CD4-positive, CD25-positive, alpha-beta regulatory T cell (primary cell): ENCODE measurements at regions not wholly inside any gene's neighbourhood (a gene's known extent, or its start where the extent isn't known, plus 50 kb on each side); places are given as distances from the start of the nearest gene placed in this dataset.
A peak's percentile ranks its signal among the peaks of the same experiment; 100 is the strongest.

Experiments used
- ATAC-seq, 2 donors: fragments of 150-1000 bp; cut with Tn5 transposase; one replicate each; pipeline ENCODE4 v1.10.0; 2021; ENCODE audit warnings: low read depth in 2 of 2, moderate number of reproducible peaks in 2 of 2, moderate library complexity in 1 of 2
- DNase-seq, 3 donors: peaks; one replicate each; pipeline versions ENCODE4 v3.0.0 to v3.0.0-alpha.2; 2012 to 2022; ENCODE audit warnings: mixed read lengths in 1 of 3
- H3K27ac ChIP-seq: one replicate; pipeline ENCODE4 v1.7.0; 2013; ENCODE audit warnings: mild to moderate bottlenecking, low read length; ENCODE audit not compliant: insufficient read depth, poor library complexity, severe bottlenecking
- H3K27me3 ChIP-seq: one replicate; pipeline ENCODE4 v1.7.0; 2013; ENCODE audit warnings: low read length; ENCODE audit not compliant: control insufficient read depth, insufficient read depth
- H3K36me3 ChIP-seq: one replicate; pipeline ENCODE4 v1.7.0; 2013; ENCODE audit warnings: mild to moderate bottlenecking, low read length, moderate library complexity; ENCODE audit not compliant: control insufficient read depth, insufficient read depth
- H3K4me1 ChIP-seq: 2 replicates; pipeline ENCODE4 v1.7.0; 2013; ENCODE audit warnings: mild to moderate bottlenecking, low read length; ENCODE audit not compliant: insufficient read depth, control insufficient read depth, poor library complexity, severe bottlenecking
- H3K4me3 ChIP-seq: one replicate; pipeline ENCODE4 v1.7.0; 2013; ENCODE audit warnings: low read depth, mild to moderate bottlenecking, low read length, moderate library complexity
- H3K9me3 ChIP-seq, 2 experiments: 1 replicate in 1 of 2; 2 replicates in 1 of 2; pipeline ENCODE4 v1.7.0; 2013; ENCODE audit warnings: low read length in 2 of 2, mild to moderate bottlenecking in 1 of 2, moderate library complexity in 1 of 2; ENCODE audit not compliant: control insufficient read depth in 2 of 2
- H3K27ac Mint-ChIP-seq, 3 donors: one replicate each; pipeline ENCODE4 v1.8.0; 2020 to 2022; ENCODE audit warnings: mild to moderate bottlenecking in 3 of 3, mixed read lengths in 3 of 3, moderate library complexity in 2 of 3
- H3K27me3 Mint-ChIP-seq: one replicate; pipeline ENCODE4 v1.8.0; 2022; ENCODE audit warnings: mild to moderate bottlenecking, mixed read lengths
- H3K36me3 Mint-ChIP-seq: one replicate; pipeline ENCODE4 v1.8.0; 2020; ENCODE audit warnings: mixed read lengths
- H3K4me1 Mint-ChIP-seq, 4 donors: one replicate each; pipeline ENCODE4 v1.8.0; 2020 to 2022; ENCODE audit warnings: mixed read lengths in 4 of 4, mild to moderate bottlenecking in 1 of 4
- H3K4me3 Mint-ChIP-seq, 4 donors: one replicate each; pipeline ENCODE4 v1.8.0; 2020 to 2022; ENCODE audit warnings: mild to moderate bottlenecking in 4 of 4, mixed read lengths in 4 of 4, moderate library complexity in 3 of 4
- H3K9me3 Mint-ChIP-seq, 7 donors: one replicate each; pipeline ENCODE4 v1.8.0; 2020 to 2022; ENCODE audit warnings: mixed read lengths in 7 of 7, mild to moderate bottlenecking in 3 of 7, moderate library complexity in 2 of 7

DNA sequence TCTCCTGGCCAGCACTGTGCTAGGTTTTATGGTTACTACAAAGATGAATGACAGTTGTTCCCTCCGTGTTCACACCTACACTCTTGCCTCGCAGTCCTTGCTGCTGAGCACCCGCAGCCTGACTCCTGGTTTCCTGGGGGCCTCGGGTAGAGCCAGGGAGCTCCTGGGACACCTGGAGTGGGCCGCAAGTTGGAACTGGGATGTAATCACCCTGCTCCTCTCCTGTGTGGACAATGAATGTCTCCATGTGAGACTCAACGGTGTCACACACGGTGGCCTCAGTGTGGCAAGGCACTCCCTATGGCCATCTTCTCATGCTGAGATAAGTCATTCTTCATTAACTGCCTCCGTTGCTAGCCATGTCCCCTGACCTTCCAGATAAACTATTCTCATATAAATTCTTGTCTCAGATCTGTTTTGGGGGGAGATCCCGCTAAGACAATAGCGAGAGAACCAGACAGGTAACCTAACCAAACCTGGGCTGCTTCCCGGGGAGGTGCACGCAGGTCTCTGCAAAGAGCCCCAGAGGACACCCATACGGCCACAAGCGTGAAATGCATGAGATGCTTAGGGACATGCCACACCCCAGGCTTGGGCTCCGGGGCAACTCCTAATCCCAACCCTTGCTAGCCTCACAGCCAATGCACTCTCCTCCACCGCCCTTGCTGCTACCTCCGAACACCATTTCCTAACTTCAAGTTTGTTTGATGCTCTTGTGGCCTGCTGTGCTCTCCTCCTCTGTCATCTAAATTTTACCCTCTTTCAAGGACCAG lies 87.2 kb upstream of the IRS2 start:
- Histone ChIP-seq H3K4me3 (no peak overlapping the region), H3K36me3 (no peaks in the 10 kb centered on the region), H3K27ac (no peak overlapping the region), H3K9me3 (no peaks in the 10 kb centered on the region), H3K4me1 (no peaks in the 10 kb centered on the region), H3K27me3 (peaks cover 2% of the 10 kb centered on the region)
- no peaks in the 10 kb centered on the region for H3K9me3 Mint-ChIP-seq
- ATAC-seq (no peak), DNase-seq (no peak)
- no peaks in the 10 kb centered on the region for H3K36me3 Mint-ChIP-seq
- no peak overlapping the region for H3K4me3 Mint-ChIP-seq
- H3K27me3 Mint-ChIP-seq = no peaks in the 10 kb centered on the region
- H3K4me1 Mint-ChIP-seq = peaks cover 0 to 9% (median 0%) of the 10 kb centered on the region in 4 donors
- no peak overlapping the region for H3K27ac Mint-ChIP-seq

DNA sequence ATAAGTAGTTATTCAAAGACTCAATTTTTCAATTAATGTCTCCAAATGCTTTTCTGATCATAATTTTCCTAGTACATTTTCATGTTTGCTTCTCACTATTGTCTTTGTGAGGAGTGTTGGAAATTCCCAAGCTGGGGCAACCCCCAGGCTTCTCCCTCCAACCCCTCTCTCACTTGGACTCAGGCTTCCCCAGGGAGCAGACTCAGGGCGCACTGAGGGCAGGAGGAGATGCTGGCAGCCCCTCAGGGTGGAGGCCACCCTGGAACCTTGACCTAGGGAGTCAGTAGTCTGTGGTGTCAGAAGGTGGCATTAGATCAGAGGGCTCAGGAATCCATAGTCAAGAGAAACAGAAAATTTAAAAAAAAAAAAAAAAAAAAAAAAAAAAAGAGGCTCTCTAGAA lies 86.5 kb upstream of the IRS2 start:
- Mint-ChIP-seq H3K4me3 (no peak overlapping the region), H3K27ac (no peak overlapping the region), H3K9me3 (no peaks in the 10 kb centered on the region), H3K27me3 (no peaks in the 10 kb centered on the region), H3K36me3 (no peaks in the 10 kb centered on the region), H3K4me1 (peaks cover 0 to 9% (median 0%) of the 10 kb centered on the region in 4 donors)
- no peaks in the 10 kb centered on the region for H3K27me3 ChIP-seq
- ATAC-seq (no peak), DNase-seq (no peak)
- H3K27ac ChIP-seq = no peak overlapping the region
- H3K4me1 ChIP-seq = no peaks in the 10 kb centered on the region
- no peaks in the 10 kb centered on the region for H3K36me3 ChIP-seq
- H3K9me3 ChIP-seq = no peaks in the 10 kb centered on the region
- no peak overlapping the region for H3K4me3 ChIP-seq

GRCh38 chr13:109870696-109871370 lies 84.5 kb upstream of the IRS2 start:
- H3K9me3 Mint-ChIP-seq = peaks cover 0 to 1% (median 0%) of the 10 kb centered on the region in 7 donors
- no peaks in the 10 kb centered on the region for H3K36me3 Mint-ChIP-seq
- H3K4me3 Mint-ChIP-seq = no peak overlapping the region
- Histone ChIP-seq H3K27me3 (peaks cover 7% of the 10 kb centered on the region), H3K4me3 (no peak overlapping the region), H3K4me1 (no peaks in the 10 kb centered on the region), H3K36me3 (no peaks in the 10 kb centered on the region), H3K27ac (no peak overlapping the region), H3K9me3 (no peaks in the 10 kb centered on the region)
- ATAC-seq (no peak), DNase-seq (no peak)
- peaks cover 0 to 9% (median 0%) of the 10 kb centered on the region in 4 donors for H3K4me1 Mint-ChIP-seq
- peaks cover 9% of the 10 kb centered on the region for H3K27me3 Mint-ChIP-seq
- no peak overlapping the region for H3K27ac Mint-ChIP-seq

DNA sequence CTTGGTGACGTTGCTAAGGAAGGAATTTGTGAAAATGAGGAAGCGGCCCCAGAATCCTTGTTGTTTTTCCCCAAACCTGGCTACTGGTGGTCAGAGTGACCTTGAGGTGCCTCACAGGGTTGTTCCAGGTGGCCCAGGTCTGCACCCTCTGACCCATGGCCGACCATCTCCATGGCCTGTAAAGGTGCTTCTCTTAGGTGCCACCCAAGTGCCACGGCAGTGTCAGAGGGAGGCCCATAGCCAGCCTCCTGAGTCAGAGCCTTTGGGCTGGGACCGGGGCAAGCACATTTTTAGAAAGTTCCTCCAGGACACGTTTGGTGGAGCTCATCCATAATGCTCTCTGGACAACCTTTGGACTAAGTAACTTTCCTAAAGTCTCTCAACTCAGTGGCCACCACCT lies 83.9 kb upstream of the IRS2 start:
- no peak overlapping the region for H3K4me3 Mint-ChIP-seq

GRCh38 chr13:109869312-109870237 lies 83.2 kb upstream of the IRS2 start:
- Histone ChIP-seq H3K27ac (no peak overlapping the region), H3K4me1 (no peaks in the 10 kb centered on the region), H3K9me3 (no peaks in the 10 kb centered on the region), H3K36me3 (no peaks in the 10 kb centered on the region), H3K27me3 (peaks cover 8% of the 10 kb centered on the region), H3K4me3 (no peak overlapping the region)
- peak overlapping the region in 1 of 3 donors; percentile 18 for H3K27ac Mint-ChIP-seq
- peaks cover 11% of the 10 kb centered on the region for H3K27me3 Mint-ChIP-seq
- DNase-seq (peak in 1 of 3 donors; percentile 19), ATAC-seq (peak in 1 of 2 donors; percentile 37)
- peaks cover 0 to 6% (median 0%) of the 10 kb centered on the region in 4 donors for H3K4me1 Mint-ChIP-seq
- no peaks in the 10 kb centered on the region for H3K36me3 Mint-ChIP-seq
- H3K9me3 Mint-ChIP-seq = peaks cover 0 to 1% (median 0%) of the 10 kb centered on the region in 7 donors
- peak overlapping the region in 3 of 4 donors; percentile 8 to 69 (median 12) for H3K4me3 Mint-ChIP-seq

More for the DNA sequence above, 83.9 kb upstream of the IRS2 start:
- Histone ChIP-seq H3K27me3 (peaks cover 8% of the 10 kb centered on the region), H3K27ac (no peak overlapping the region), H3K4me1 (no peaks in the 10 kb centered on the region), H3K9me3 (no peaks in the 10 kb centered on the region), H3K36me3 (no peaks in the 10 kb centered on the region), H3K4me3 (no peak overlapping the region)
- Mint-ChIP-seq H3K27me3 (peaks cover 11% of the 10 kb centered on the region), H3K27ac (no peak overlapping the region), H3K4me1 (peaks cover 0 to 9% (median 0%) of the 10 kb centered on the region in 4 donors), H3K36me3 (no peaks in the 10 kb centered on the region), H3K9me3 (peaks cover 0 to 1% (median 0%) of the 10 kb centered on the region in 7 donors)
- ATAC-seq = no peak
- DNase-seq = no peak

- Mint-ChIP-seq H3K27ac (no peak overlapping the region), H3K4me3 (peak overlapping the region in 1 of 4 donors; percentile 12), H3K4me1 (peaks cover 0 to 3% (median 0%) of the 10 kb centered on the region in 4 donors), H3K27me3 (peaks cover 11% of the 10 kb centered on the region), H3K36me3 (no peaks in the 10 kb centered on the region), H3K9me3 (peaks cover 0 to 1% (median 0%) of the 10 kb centered on the region in 7 donors)
- no peak for ATAC-seq
- no peak overlapping the region for H3K27ac ChIP-seq
- no peaks in the 10 kb centered on the region for H3K9me3 ChIP-seq
- DNase-seq = no peak
- H3K36me3 ChIP-seq = no peaks in the 10 kb centered on the region
- no peak overlapping the region for H3K4me3 ChIP-seq
- no peaks in the 10 kb centered on the region for H3K4me1 ChIP-seq
- H3K27me3 ChIP-seq = peaks cover 8% of the 10 kb centered on the region
These were observed 82.4 kb upstream of the IRS2 start for GRCh38 chr13:109868578-109869311.

DNA sequence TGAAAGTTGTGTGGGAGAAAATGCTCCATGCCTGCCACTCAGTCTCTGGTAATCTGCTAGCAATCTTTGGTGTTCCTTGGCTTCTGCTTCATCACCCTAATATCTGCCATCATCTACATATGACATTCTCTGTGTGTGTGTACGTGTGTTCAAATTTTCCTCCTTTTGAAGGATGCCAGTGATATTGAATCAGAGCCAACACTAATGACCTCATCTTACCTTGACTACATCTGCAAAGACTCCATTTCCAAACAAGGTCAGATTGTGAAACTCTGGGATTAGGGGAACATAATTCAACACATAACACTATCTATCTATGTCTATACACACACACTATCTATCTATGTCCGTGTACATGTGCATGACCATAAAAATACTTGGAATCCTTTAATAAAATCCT lies 81.4 kb upstream of the IRS2 start:
- peaks cover 20% of the 10 kb centered on the region for H3K27me3 Mint-ChIP-seq
- ATAC-seq = no peak

More for the DNA sequence above, 81.4 kb upstream of the IRS2 start:
- no peaks in the 10 kb centered on the region for H3K36me3 Mint-ChIP-seq
- peaks cover 0 to 3% (median 0%) of the 10 kb centered on the region in 4 donors for H3K4me1 Mint-ChIP-seq
- H3K9me3 ChIP-seq = no peaks in the 10 kb centered on the region
- H3K4me3 Mint-ChIP-seq = no peak overlapping the region
- no peak for DNase-seq
- H3K9me3 Mint-ChIP-seq = peaks cover 0 to 1% (median 0%) of the 10 kb centered on the region in 7 donors
- H3K4me3 ChIP-seq = no peak overlapping the region
- H3K36me3 ChIP-seq = no peaks in the 10 kb centered on the region
- H3K27me3 ChIP-seq = peaks cover 8% of the 10 kb centered on the region
- H3K27ac Mint-ChIP-seq = no peak overlapping the region
- no peak overlapping the region for H3K27ac ChIP-seq
- H3K4me1 ChIP-seq = no peaks in the 10 kb centered on the region
